HCEC 1CT (cell line): ENCODE measurements at regions not wholly inside any gene's neighbourhood (a gene's known extent, or its start where the extent isn't known, plus 50 kb on each side); places are given as distances from the start of the nearest gene placed in this dataset.
"Not testable (repeated sequence)": the region's sequence is repeated elsewhere in the genome, so short reads cannot be mapped to it uniquely, and the experiment has no call there.

Source experiments
- DNase-seq: peaks from one replicate; pipeline ENCODE4 v3.0.0-alpha.2; 2017

DNA sequence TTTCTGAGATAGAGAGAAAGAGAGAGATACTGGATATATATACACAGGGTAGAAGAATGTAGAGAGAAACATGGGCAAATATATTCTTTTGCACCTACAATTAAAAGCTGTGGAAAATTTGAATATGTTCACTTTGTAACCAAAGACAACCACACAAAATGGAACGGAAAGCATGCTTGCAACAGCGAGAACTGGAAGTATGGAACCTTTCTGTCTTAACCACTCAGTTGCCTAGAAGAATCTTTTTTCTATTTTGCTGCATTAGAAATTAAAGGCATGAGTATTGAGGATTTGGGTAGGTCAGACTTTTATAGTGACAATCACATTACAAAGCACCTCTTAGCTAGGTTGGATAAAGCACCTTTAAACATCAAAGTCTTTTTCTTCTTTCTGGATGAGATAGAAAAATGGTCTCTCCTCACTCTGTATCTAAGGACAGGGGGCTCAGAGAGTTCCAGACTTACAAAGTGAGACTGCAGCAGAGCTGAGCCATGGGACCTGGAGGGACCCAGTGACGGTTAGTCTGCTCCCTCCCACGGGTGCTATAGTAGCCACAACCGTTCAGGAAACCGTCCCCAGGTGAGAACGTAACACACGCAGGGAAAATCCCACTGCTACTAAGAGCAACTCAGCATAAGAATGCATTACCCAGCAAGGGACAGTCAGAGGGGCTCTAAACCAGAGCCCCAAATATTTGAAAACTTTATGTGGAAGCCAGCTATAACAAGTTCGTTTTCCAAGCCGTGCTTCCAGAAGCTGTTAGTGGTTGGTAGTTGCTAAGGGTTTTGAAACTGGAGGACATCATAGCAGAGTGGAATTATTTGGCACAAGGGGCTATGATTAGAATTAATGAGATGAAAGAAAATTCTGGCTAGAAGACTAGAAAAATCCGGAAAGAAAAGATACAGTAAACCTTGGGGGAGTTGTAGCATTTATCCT, 97.1 kb downstream of the DAD1 start:
- no peak for DNase-seq

DNA sequence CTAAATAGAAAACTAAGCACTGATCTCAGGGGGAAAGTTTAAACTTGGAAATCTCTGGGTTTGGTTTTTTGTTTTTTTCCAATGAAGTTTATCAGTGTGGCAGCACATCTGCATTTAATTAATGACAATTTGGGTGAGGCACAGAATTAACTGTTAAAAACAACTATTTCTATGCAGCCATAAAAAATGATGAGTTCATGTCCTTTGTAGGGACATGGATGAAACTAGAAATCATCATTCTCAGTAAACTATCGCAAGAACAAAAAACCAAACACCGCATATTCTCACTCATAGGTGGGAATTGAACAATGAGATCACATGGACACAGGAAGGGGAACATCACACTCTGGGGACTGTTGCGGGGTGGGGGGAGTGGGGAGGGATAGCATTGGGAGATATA, 98.0 kb downstream of the DAD1 start:
- DNase-seq, result not testable (repeated sequence)

DNA sequence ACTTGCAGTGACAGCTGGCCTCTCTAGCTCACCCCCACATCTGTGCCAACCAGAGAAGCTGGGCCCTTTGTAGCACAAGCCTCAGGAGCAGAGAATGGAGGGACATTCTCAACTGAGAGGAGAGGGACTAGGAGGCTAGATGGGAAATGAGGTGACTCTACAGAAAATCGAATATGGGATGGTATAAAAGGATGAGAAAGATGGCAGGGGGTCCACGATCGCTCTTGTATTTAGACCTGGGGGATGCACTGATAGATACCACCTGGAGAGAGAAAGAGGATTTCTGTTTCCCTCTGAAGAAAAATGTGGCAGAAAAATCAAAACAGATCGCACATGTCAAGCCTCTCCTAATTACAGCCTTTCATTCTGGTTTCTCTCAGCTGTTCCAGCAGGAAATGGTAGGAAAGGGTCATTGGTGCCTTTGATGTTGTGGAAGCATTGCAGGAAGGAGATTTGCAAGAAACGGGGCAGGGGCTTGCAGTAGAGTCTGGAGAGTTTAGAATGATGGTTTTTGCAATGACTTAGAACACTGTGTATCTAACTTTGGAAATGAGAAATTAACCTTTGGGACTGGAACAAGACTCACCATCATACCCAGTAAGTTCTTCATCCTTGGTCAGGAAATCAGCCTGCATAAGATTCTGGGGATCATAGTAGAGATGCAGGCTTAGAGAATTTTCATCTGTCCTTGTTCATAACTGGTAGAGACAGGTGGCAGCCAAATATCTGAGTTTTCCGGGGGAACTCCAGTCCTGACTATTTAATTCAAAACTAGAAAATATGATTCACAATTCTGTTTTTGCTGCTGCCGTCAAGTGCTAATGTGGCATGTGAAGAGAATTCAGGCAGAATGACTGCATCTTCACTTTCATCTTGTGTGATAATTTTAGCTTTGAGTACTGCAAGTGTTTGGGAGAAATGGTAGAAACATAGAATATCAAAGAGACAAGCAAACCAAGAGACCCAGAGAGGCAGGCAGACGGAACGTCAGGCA, 98.8 kb downstream of the DAD1 start:
- DNase-seq, result no peak

DNA sequence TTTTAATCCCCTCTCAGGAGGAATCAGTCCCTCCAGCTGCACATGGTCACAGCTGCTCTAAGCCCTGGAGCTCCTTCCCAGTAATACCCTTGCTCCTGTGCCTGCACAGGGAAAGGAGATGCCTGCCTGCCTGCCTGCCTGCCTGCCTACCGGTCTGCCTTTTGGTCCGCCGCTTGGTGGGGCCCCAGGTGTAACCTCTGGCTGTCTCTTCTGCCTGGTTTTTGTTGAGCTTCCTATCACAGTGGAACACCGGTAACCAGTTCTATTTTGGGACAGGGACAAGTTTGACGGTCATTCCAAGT, 99.8 kb downstream of the DAD1 start:
- DNase-seq, result no peak

DNA sequence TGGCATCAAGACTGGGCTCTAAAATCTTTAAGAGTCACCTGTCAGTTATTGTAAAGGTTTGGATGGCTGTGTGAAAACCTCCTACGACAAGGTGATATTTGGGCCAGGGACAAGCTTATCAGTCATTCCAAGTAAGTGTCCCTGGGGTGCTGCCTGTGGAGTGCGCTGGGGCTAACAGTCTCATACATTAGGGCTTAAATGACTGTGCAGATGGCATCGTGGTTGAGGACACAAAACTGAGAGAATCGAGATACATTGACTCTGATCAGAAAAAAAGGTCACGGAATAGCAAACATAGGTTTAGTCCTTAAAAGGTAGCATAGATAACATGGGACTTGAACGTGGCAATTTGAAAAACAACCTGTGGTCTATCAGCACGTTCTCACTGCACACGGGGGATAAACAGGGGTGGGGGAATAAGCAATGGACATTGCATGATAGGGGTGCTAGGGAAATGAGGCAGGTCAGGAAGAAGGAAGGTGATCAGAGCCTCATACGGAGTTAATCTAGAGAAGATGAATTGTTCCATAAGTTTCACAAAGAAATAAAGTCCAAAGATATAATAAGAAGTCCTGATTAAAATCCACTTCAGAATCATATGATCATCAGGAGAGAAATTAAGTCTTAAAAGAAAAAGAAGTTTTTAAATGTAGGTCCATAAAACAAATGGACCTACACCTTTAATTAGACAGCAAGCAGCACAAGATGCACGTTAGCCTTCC, 100.3 kb downstream of the DAD1 start:
- no peak for DNase-seq

DNA sequence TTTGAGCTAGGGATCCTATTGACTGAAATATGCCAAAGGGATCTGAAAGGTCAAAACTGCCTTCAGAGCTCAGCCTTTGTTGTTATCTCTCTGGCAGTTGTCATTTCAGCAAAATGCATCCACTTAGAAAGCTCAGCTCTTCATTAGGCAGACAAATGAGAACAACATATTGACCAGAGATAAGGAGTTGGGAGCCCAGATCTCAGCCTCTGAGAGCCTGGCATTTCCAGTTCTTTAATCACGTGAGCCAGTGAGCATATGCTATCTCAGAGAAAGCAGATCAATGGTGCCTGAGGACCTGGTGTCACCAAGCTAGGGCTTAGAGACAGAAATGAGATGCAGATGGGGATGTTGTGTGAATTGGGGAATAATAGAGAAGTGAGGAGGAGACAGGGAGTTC, 101.1 kb downstream of the DAD1 start:
- no peak for DNase-seq

DNA sequence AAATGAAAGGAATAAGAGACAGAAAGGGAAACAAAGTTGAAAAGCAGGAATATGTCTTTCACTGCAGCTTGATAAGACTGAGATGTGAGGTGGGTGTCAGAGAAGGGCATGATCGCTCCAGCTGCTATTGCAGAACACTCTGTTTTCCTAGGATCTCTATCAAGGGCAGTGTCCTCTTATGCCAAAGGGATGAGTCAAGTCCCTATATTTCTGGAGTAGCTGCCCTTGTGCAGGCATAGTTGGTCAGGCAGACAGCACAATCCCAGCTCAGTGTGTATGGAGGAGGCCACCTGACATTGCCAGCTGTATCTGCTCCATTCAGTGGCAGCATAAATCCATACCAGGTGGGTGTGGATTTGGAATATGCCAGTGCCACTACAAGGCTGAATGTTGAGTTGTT, 101.6 kb downstream of the DAD1 start:
- no peak for DNase-seq

DNA sequence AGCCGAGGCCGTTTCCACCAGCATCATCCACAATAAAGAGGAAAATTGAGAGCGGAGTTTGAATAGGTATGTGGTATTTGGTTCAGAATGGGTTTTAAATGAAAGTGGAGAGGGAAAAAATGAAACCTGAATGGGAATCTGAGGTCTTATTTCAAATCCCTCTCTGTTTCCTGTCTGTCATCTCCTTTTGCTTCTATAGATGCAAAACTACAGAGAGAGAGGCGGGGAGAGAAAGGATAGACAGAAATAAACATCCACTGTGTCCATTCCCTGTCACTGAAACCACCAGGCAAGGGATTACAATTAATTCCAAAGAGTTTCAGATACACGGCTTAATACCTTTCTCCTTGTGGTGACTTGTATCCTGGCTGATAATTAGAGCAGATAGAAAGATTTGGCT, 102.3 kb downstream of the DAD1 start:
- no peak for DNase-seq

DNA sequence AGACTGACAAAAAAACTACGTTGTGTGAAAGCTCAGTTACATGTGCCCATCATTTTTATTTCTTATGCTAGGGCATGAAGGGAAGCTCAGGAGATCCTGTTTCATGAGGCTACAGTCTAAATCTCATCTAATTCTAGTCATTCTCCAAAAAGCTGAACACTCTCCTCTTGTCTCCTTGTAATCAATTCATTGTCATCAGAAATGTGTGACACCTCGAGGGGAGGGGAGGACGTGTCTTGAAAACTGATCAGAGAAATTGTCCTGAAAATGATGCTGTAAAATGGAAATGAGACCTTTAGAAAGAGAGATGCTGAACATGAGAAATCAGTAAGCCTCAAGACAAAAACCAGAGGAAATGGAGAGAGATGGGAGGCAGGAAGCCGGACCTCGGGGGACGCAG, 103.4 kb downstream of the DAD1 start:
- DNase-seq, result no peak

DNA sequence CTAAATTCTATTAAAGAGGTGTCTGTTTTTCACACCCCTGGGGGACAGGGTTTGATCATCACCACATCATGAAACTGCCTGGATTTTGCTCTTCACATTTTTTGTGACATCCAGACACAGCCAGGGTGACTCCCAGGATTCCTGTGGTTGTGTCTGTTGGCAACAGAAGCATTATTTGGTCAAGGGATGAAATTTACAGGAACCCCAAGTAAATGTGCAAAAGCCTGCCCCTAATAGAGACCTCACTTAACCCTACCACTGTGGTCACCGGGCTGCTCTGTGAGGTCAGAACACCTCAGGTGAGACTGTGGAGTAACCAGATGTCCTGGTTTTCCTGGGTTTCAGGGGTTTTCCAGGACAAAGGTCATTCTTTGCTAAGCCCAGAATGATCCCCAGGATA, 103.8 kb downstream of the DAD1 start:
- no peak for DNase-seq

DNA sequence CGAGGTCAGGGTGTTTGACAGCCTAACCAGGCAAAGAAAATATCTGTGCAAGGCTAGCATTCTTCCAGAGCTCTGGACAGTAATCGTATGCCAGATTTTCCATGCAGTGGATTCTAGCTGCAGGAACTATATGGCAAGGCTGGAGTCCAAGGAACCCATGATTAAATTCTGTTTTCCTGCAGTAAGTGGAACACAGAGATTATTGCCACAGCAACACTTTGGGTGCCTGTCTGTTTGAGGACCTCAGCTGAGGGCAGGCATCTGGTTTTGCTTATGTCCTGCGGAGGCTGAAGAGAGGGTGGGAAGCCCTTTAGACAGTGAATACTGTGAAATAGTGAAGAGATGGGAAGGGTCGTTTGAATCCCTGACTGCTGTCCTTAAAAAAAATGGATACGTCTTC, 104.4 kb downstream of the DAD1 start:
- no peak for DNase-seq

DNA sequence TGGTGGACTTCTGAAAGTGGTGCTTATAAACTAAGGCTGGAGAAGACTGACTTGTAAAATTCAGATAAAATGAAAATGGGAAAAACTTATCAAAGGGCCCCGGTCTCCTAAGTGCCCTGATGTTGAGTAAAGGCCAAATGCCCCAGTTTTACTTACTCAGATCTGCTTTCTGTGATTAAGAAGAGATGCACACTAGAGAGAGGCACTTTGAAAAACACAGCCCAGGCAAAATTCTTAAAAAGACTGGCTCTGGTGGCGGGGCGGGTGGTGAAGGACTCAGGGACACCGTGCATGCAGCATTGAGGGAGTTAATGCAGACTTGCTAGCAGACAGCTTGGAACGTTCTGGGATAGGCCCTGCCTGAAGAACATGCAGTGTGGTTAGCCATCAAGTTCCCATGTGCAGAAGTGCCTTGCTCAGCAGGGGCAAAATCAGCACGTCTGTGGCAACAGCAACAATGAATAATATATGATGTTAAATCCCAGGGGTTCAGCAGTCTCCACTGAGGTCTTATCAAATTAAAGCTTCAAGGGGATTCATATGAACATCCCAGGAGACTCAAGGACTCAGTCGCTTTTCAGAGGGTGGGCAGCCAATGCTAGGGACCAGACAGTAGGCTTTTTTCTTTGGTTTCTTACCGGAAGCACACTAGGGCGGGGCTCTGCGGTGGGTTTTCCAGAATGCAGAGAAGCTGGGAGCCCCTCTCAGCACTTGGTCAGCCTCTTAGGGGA, 105.0 kb downstream of the DAD1 start:
- no peak for DNase-seq

DNA sequence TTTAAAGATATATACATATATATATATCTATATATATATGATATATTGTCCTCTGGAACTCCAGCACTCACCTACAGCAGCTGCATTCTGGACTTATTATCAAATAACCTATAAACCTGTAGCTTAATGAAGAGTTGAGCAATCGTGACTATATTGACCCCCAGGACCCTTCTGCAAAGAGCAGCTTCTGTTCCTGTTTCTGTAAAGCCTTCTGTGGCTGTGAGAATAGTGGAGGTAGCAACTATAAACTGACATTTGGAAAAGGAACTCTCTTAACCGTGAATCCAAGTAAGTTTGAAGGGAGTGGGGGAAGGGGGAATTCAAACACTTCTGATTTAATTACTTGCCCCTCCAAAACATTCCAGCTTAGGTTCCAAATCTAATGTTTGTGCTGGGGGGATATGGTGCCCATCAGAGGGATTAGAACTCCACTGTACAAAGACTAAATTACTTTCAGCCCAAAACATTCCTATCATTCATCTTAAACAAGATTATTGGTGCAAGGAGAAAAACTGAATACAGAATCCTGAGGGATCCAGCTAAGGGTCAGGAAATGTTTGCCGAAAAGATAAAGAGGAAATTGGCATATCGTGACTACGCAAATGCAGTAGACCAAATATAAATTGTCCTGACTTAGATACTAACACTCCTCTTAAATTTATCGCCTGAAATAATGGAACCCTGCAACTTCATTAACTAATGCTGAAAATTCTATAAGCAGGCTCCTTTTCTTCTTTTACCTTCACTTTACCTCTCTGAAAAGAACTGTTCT, 106.1 kb downstream of the DAD1 start:
- DNase-seq, result no peak

DNA sequence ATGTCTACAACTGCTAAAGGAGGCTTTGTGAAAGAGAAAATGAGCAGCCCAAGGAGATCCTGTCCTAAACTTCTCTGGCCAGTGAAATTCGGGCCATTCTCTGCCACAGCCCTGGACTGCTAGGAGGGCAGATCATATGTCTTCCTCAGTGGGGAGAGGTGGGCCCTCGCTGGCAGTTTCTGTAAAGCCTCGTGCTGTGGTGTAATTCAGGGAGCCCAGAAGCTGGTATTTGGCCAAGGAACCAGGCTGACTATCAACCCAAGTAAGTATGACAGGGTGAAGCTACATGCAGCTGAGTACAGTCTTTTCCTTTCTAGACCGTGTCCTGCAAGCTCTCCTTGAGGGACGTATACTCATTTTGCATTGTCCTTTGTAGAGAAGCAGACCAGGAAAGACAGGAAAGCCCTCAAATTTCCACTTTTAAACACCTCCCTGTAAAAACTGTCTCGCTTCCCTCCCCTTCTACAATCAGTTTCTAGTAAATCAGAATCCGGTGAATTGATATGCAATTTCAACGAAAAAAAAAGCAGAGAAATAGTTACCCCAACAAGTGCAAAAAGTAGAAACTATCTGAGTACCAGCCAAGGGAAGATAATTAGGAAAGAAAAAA, 106.8 kb downstream of the DAD1 start:
- DNase-seq, result no peak

DNA sequence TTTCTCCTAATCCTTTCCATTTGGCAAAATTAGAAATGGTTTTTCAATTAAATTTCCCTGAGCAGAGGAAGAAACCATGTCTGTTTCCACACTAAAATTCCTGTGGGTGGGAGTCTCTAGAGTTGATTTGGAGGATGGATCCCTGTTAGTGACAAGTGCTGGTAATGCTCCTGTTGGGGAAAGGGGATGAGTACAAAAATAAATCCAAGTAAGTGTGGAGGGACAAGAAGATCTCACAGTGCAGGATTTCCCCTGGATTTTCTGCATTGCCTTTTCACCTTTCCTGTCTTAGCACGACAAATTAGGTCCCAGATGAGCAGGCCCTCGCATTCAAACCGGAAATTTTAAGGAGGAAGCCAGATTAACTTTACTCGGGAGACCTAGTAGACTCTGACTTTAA, 107.5 kb downstream of the DAD1 start:
- no peak for DNase-seq

DNA sequence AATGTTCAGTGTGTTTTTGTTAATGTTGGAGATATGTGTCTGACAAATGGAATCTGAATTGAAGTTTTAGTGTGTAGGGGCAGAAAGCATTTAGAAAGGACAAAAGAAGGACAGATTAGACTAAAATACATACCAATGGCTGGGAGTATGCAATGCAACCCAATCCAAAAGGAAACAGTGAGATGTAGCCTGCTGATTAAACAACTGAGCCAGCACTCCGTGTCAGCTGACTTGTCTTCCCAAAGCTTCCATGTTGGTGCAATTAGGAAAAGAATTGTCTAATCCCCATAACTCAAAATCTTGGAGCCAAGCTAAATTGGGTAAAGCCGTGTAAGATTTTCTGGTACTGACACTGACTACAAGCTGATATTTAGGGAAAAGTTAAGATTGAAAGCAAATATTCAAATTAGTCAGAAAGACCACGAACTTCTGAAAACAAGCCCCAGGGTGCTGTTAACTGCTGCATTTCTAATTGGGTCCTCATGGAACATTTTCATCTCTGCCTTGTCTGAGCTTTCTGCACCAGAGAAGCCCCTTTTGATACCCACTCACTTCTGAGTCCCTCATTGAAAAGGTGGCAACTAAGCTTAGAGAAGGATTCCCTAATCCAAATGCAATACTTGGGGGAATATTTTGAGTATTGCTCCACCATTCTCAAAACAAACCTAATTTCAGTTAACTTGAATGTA, 109.1 kb downstream of the DAD1 start:
- DNase-seq, result no peak

DNA sequence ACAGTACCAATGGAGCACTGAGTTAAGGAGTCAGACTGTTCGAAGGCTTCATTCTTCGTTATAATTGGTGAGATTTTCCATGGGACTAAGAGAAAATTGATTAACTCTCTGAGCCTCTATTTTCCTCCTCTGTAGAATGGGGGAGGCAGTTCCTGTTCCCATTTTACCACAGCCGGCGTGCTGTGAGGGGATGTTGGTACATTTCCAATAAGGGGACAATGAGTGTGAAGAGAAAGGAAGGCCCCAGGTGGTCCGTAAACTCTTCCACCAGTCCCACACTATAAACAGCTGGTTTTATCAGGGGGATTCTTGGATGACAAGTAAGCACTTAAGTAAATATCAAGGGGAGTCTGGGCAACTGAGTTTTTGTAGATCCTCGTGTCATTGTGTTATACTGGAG, 109.9 kb downstream of the DAD1 start:
- no peak for DNase-seq

DNA sequence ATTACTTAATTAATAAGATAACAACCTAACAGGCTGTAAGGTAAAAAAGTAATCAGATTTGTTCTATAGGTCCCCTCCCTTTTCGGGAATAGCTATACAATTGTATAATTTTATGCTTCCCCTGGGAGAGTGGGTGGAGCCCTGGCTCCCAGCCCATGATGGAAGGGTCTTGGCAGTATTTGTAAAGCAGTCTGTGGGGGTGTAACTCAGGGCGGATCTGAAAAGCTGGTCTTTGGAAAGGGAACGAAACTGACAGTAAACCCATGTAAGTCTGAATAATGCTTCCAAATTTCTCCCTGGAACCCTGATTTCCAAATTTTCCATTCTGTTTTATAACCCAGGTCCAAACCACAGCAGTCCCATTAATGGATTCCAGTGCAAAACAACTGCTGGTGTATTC, 110.4 kb downstream of the DAD1 start:
- DNase-seq, result no peak

DNA sequence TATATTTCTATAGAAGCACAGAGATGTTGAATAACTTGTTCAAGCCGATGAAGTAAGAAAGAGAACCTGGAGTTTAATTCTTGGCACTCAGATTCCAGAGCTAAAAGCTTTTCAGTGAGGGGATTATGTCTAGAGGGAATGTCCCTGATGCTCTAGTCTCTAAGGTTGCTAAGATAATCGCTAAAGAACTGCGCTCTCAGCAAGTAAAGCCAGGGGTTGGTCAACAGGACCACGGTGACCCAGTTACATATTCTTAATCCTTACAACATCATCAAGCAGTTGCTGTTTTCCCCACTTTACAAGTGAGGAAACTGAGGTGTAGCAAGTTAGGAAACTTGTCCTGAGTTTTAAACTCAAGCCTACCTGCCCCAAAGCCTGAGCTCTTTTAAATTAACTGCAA, 110.8 kb downstream of the DAD1 start:
- no peak for DNase-seq

DNA sequence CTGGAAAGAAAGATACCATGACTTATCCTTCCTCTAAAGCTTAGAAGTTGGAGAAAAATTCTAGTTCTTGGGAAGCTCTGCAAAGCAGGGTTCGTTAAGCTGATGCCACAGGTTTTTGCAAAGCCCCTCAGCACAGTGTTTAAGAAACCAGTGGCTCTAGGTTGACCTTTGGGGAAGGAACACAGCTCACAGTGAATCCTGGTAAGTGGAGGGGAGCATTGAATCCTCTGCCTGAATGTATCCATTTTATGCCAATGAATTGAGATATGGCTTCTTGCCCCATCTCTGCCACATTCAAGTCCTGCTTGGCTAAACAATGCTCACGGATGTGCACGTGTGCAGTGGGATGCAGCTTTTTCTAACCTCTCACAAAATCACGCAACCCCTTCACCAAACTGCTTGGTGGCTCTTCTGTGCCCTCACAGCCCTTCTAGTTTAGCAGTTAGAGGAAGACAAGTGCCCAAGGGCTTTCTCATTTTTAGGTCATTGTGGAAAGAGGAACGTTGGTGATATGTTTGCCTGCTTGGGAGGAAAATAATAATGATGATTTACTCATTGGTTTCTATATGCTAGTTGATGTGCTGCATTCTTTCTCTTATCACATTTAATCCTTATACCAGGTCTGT, 111.3 kb downstream of the DAD1 start:
- DNase-seq, result no peak
